ENCODE measurements at regions not wholly inside any gene's neighbourhood (a gene's known extent, or its start where the extent isn't known, plus 50 kb on each side); places are given as distances from the start of the nearest gene placed in this dataset.
"Not testable (repeated sequence)": the region's sequence is repeated elsewhere in the genome, so short reads cannot be mapped to it uniquely, and the experiment has no call there.

DNA sequence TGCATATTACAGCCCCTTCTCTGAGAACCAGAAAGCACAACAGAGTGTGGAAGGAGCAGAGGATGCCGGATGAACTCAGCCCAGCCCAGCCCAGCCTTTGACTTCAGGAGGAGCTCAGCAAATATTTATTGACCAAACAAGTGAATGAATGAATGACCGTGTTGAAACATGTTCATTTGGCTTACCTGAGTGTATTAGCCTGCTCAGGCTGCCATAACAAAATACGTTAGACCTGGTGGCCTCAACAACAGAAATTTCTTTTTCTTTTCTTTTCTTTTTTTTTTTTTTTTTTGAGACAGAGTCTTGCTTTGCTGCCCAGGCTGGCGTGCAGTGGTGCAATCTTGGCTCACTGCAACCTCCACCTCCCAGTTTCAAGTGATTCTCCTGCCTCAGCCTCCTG, 164.7 kb downstream of the RGS9 start:
- not testable (repeated sequence) for DNase-seq

- DNase-seq: no peak
Observed at GRCh38 chr17:65301184-65301583, 164.0 kb downstream of the RGS9 start.

DNA sequence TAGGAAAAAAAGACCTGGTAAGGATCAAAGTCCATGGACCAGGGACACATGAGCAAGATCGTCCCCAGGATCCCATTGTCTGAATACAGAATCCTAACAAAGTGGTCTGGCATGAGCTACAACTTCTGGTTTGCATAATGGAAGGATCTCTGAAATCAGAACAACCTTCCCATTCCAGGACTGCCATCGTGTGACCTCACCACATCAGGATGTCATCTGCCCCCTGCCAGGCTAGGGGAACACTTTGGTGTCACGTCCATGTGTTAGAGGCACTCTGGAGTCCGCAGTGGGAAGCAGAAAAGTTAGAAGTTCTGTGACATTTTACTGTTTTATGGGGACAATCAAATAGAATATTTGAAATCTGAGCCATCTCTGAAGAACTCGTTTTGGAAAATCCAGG, 160.7 kb downstream of the RGS9 start:
- DNase-seq: no peak

DNA sequence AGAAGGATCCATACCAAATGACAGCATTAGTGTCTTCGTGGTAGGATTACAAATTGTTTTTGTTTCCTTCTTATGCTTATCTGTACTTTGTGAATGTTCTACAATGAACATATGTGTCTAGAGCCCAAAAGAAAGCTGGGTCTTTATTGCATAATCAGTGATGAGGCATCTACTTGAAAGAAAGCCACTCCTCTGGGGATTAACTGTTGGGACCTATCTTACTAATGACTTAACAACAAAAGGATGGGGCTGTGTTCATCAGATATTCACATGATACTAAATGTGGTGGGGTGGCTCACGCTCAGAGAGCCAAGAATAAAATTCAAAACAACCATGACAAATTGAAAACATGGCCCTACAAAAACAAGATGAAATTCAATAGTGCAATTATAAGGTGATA, 160.2 kb downstream of the RGS9 start:
- no peak for DNase-seq

DNA sequence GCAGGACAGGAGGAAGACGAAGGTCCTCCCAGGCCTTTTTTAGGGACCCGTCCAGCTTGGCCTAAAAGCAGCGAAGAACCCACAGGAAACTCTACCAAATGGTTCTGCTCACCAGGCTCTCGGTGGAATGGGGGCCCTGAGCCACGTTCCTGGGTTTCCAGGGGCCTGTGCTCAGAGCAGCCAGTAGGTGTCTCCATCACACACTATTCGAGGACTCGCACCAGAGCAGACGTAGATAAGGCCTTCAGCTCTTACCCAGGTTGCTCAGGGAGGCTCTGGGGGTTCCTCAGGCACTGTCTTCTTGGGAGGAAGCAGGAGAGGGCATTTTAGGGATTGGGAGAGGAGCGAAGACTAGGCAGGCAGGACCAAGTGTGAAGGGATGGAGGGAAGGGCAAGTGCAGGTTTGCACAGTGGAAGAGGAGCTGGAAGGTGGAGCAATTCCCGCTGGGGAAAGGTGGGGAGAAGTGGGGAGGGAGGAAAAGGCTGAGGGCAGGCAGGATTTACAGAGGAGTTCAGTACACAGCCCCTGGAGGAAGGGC, 157.1 kb downstream of the RGS9 start:
- peak; percentile 39 for DNase-seq

- DNase-seq: no peak
Observed at GRCh38 chr17:65293584-65294180, 156.5 kb downstream of the RGS9 start.

GRCh38 chr17:65292430-65292829, 155.3 kb downstream of the RGS9 start:
- peak; percentile 5 for DNase-seq

- DNase-seq: not testable (repeated sequence)
Observed at GRCh38 chr17:65291301-65291700, 154.1 kb downstream of the RGS9 start.

GRCh38 chr17:65290616-65291015, 153.4 kb downstream of the RGS9 start:
- no peak for DNase-seq

DNA sequence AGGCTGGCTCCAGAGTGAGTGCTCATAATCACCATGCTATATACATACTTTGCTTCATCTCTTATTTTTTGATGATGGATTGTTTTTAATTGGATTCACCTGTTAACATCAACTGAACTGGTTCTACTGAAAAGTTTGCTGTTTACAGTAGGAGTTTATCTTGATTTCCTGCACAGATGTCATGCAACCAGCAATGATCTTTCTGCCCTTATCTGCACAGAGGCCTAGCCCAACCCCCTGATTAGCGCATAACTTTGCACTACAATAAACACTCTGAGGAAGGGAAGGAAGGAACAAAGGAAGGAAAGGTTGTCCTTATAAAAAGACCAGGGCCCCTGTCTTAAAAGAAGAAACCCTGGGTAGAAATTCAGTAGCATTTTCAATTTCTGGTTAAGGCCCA, 152.9 kb downstream of the RGS9 start:
- no peak for DNase-seq

- no peak for DNase-seq
Observed at GRCh38 chr17:65287040-65287439, 149.9 kb downstream of the RGS9 start.

DNA sequence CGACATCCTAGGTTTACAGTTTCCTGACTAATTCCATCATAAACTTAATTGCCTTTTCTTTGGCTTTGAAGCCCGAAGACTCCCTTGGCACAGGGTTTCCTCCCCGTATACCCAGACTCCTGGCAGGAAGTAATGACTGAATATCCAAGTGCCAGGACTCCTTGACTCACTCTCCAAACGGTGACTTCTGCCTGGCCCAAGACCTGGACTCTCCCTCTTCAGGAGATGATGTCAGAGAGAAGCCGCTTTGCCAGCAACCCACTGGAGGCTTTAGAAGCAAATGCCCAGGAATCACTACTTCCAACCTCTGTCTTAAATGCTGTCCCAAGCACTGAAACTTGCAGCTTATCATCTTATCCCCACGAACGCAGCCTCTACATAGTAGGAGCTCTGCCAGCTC, 146.5 kb downstream of the RGS9 start:
- no peak for DNase-seq

DNA sequence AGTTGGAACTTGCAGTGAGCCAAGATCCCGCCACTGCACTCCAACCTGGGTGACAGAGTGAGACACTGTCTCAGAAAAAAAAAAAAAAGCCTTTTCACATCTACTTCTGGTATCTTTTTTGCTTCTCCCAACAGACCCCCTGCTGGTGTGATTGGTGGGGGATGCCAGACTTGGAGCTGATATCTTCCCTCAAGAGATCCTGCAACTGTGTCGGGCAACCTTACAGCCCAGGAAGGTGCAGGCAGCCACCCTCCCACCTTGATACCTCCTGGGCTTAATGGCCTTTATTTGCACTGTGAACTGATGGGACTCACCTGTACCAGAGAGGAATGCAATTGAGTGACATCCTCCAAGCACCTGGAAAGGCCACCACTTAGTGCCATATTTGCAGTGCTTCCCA, 142.3 kb downstream of the RGS9 start:
- no peak for DNase-seq

DNA sequence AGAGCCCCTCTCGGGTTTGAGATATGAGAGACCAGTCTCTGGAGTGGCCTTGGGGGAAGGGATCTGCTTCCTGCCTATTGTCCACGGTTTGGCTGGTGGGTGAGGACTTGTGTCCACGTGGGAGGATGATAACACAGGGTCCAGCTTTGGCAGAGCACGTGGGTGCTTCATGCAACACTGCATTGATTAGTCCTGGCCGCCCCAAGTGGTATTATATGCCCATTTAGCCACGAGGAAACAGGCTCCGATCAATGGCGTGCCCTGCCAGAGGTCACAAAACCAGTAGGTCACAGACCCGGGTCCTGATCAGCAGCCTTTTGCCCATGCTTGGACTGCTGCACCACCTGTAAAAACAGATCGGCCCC, 141.6 kb downstream of the RGS9 start:
- DNase-seq: no peak

DNA sequence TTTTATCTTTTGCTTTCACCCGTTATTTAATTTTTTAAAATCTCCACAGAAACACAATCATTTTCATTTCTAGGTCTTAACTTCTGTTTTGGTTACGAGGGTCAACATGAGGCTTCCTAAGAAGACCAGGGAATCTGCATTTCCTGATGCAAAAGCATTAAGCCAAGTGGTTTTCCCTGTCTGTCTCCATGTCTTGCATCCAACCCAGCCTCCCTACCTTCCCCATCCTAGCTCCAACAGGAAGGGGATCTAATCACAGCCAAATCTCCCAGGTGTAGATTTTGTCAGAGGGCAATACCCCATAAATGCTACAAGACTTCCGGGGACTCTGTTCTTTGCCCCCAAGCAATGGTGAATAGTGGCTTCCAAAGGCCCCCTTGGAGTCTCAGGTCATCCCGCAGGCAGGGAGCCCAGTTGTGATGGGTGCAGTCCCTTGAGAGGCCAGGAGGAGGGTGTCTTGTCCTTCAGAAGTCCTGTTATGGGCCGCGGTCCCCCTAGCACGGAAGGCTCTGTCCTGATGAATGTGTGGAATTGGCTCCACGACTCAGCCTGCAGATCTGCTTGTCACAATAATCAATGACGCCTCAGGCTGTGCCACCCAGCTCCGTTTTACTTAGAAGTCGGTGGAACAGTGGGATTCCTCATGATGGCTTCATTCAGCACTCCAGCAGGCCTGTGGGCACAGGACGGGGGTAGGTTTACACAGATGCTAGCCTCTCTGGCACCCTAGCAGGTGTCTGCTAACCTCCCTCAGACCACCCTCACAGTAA, 141.1 kb downstream of the RGS9 start:
- DNase-seq: peak; percentile 24

- no peak for DNase-seq
Observed at GRCh38 chr17:65277576-65277975, 140.4 kb downstream of the RGS9 start.

Data from suppressor macrophage treated with lipopolysaccharide for 4 hours (primary cell).